ENCODE measurements at regions not wholly inside any gene's neighbourhood (a gene's known extent, or its start where the extent isn't known, plus 50 kb on each side); places are given as distances from the start of the nearest gene placed in this dataset.
"Not testable (repeated sequence)": the region's sequence is repeated elsewhere in the genome, so short reads cannot be mapped to it uniquely, and the experiment has no call there.

DNA sequence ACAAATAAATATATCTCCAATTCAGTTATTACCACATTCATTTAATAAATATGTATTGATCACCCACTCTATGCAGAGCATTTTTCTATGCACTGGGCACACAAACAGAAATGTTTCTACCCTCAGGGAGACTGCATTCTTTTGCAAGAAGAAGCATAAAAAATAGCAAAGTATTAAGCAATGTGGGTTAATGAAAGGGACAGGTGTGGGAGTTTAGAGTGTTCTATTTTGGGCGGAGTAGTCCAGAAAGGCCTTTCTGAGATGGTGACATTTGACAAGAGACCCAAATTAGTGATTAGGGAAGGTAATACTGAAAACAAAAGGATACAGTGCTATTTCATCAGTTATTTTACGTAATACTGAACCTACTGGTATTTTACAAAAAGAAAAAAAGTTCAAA, 394.3 kb upstream of the CHST9 start:
- DNase-seq (ENCODE audit: low read depth) = no peak

DNA sequence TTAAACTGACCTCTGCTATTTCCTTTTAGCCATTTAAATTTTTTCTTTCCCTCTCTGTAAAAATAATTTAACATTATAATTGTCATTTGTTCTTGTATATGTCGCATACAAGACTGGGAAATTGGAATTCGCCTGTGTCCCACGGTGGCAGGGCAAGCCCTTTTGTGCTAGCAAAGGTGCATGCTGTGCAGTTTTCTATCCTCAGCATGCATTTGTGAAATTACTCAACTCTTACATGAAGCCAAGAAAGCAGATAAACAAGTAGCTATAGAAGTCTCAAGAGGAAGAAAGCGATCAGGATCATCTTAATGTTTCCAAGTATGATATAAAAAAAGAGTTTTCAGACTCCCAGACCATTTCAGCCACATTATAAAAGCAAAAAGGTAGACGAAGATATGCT, 392.6 kb upstream of the CHST9 start:
- no peak for DNase-seq (ENCODE audit: low read depth)

DNA sequence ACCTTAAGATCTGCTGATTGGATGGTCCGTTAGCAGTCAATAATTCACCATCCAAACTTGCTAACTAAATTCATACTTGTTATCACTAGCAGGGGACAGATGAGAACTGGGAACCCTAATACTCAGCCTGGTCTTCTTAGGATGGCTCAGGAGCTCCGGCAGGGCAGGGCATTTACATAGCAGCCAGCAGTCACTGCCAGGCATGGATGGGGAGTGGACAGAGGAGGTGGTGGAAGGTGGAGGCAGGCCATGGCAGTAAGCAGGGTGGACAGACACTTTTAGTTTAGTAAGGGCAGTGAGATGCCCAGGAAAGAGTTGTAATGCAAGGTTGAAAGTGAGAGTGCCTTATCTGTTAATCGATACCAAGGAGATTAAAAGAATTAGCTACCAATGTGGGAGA, 392.2 kb upstream of the CHST9 start:
- DNase-seq (ENCODE audit: low read depth) = no peak

DNA sequence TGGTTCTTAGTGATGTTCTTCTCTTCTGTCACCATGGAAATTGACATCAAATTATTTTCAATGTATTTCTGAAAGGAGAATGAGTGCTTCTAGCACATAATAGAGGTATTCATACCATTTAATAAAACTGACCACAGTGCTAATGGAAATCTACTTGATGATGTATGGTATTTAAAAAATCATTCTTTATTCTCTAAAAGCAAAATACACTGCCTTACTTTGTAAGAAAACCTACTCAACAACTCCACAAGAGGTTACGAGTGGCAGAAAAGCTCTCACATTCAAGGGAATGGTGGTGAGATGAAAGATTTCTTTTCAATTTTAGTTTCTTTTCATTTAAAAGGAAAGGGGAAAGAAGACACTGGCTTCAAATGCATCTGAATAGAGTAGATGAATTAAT, 382.3 kb upstream of the CHST9 start:
- no peak for DNase-seq (ENCODE audit: low read depth)

DNA sequence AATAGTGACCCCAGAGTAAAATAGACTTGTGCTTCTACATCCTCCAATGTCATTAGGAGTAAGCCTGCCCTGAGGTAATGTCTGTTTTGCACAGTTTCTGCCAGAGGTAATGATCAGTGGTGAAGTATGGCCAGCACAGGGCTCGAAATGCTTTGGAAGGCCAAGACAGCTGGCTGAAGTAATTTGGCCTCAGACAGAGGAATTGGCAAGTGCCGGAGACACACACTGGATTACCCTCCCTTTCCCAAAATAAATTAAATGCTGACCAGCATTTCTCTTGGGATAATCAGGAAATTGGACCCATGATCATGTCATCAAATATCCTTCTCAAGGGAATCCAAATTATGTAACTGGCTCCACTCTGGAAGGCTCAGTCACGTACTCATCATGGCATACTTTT, 379.0 kb upstream of the CHST9 start:
- no peak for DNase-seq (ENCODE audit: low read depth)

DNA sequence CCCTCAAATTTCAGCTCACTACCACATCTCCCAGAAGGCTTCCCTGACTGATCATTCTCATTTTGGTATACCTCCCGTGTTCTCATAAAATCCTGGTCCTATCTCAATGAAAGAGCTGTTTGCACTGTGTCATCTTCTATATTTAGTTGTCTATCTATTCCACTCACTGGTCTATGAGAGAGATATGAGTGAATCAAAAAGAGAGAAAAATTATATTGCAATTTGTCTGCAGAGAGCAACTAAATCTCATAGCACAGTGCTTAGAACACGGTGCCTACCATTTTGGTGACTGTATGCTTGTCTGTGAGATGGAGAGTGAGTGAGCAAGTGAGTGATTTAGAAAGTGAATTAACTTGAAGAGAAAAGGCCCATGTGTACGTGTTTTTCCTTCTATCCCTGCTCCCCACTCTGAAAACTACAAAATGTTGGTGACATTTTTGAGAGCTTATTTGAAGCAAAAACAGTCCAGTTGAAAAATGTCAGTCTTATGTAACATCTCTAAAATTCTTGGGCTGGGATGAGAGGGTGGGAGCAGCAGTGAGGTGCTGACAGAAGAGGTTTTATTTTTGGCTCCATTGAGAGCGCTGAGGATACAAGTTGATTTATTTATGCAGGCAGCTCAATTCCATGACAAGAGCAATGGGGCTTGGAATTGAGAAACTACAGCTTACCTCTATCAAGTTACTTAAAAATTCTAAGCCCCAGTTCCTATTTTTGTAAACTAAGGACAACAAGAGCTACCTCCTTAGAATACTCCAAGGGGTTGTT, 373.5 kb upstream of the CHST9 start:
- DNase-seq (ENCODE audit: low read depth) = no peak

DNA sequence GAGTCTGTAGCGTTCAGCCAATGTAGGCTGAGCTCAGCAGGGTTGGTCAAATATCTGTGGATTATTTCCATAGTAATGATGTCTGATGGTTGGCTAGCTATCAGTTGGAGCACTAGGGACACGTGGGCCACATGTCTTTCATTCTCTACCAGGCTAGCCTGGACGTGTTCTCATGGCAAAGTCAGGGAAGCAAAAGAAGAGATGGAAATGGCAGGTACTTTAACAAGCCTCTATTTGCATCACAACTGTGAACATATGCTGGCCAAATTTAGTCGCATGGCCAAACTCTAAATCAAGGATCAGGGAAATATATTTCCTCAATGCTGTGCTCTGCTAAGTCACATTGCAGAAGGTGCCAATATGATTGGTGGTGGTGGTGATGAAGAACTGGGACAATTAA, 371.6 kb upstream of the CHST9 start:
- DNase-seq (ENCODE audit: low read depth) = no peak

DNA sequence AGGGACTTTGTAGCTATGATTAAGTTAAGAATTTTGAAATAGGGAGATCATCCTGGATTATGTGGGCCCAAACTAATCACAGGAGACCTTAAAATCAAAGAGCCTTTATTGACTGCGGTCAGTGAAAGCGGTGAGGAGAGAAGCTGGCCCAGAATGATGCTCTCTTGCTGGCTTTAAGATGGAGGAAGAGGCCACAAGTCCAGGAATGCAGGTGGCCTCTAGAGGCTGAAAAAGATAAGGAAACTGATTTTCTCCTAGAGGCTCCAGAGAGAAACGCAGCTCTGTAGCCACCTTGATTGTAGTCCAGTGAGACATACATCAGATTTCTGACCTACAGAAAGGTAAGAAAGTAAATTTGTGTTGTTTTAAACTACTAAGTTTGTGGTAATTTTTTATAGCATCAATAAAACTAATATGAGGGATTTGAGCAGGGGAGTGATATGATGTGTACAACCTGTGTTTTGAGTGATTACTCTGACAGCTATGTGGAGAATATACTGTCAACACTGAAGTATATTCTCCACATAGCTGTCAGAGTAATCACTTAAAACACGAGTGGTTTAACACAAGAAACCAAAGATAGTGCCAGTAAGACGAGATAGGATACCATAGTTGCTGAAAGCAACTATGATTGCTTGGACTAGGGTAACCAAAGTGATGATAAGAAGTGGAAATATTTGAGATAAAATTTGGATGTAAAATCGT, 364.4 kb upstream of the CHST9 start:
- DNase-seq (ENCODE audit: low read depth) = no peak

DNA sequence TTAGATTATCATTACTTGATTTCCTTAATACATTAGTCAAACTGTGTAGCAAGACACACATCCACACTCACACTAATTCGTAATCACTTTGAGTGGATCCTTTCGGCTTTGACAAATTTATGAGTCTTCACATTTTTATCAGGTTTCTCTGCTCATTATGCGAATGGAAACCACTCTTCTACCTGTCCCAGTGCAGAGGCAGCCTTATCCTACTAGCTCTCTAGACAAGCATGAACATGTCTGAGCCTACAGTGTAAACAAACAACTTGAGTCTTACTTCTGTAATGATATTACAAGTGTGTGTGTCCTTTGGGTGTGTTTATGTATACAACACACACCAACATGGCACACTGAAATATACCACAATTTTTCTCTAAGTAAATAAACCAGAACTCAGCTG, 361.9 kb upstream of the CHST9 start:
- DNase-seq (ENCODE audit: low read depth) = no peak

DNA sequence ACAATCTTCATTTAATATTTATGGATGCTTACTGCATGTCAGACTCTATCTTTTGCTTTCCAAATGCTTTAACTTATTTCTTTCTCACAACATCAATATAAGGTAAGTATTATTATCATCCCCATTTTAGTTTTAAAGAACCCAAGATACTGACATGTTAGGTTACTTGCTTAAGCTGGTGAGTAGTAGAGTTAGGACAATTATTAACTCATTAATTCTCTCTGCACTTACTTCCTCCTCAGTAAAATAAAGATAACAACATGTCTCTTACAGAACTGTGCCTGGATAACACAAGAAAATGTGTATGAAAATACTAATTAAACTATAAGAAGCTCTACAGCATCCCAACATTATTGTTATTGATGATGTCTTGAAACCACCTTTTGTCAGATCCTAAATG, 359.1 kb upstream of the CHST9 start:
- peak; percentile 77 for DNase-seq (ENCODE audit: low read depth)

DNA sequence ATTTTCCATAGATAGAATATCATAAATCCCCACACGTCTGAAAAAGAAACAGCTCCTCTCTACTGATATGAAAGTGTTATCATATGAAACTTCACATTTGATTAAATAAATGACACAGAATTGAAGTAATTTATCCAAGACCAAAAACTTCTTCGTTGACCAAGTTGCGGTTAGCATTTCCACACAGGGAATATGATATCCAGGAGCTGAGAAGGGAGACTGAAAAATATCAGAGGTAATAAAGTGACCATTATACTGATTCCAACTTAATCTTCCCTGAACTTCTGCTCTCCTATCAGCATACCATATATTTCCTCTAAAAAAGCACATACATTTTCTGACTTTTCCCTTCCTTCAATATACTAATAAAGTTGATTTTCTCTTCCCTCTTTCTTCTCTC, 356.2 kb upstream of the CHST9 start:
- DNase-seq (ENCODE audit: low read depth) = no peak

DNA sequence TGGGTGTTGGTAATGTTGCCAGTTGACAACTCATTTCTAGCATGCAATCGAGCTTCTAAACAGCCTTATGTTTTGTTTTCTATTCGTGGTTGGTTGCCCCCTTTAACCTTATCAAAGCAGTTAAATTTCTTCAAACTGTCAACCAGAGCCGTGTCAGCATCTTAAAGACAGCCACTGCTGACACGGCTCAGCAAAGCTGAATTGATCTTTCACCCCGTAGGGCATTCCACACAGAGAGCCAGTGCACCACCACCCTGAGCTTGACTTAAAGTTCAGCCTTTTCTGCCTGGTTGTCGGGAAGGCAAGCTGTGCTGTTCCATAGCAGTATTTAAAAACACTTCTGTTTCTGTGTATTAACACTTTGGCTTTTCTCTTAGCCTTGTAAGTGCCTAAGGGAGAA, 355.0 kb upstream of the CHST9 start:
- DNase-seq (ENCODE audit: low read depth) = peak; percentile 70

DNA sequence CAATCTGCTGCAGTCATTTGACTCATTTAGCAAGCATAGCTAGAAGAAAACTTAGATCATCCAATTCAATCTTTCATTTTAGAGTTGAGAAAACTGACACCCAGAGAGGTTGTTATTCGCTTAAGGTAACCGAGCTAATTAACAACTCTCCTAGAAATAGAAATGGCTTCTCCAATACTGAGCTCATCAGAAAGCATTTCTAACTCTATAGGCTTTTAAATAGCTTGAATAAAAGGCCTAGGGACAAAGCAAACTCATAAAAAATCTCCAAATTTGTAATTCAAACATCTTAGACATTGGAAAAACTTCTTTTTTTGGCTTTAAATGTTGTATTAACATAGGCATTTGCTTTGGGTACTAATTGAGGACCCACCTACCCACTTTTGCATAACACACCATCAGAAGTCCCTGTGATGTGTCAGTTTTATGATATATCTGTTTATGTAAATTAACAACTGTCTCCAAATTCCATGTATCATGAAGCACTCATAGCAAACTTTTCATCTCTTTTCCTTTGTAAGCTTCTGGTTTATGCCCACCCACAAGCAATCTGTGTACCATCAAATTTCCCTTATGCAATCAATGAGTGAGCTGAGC, 343.9 kb upstream of the CHST9 start:
- no peak for DNase-seq (ENCODE audit: low read depth)

DNA sequence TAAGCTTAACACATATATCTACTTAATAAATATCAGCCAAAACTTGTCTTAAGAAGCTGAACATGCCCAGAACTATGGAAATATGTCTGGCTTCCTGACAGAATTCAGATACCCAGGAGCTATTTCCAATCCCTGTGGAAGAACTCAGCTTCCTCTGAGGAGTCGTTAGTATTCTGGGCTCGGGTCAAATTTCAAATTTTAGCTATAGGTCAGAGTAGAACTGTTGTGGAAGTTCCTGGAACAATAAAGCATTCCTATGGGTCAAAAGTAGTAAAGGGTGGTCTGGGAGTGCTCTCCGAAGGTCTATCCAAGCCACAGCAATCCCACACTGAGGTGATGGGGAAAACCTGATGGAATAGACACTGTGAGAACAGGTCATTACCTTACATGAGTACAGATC, 342.7 kb upstream of the CHST9 start:
- DNase-seq (ENCODE audit: low read depth) = no peak

DNA sequence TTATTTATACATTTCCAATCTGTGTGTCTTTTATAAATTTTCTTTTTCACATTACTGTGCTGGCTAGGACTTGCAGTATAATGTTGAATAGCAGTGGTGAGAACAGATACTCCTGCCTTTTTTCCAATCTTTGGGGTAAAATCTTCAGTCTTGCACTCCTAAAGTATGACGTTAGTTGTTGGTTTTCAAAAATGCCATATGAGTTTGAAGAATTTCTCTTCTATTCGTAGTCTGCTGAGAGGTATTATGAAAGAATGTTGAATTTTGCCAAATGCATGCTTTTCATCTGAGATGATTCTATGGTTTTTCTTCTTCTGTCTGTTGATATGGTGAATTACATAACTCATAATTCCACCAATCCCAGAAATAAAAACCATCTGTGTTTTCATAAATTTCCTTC, 335.3 kb upstream of the CHST9 start:
- DNase-seq (ENCODE audit: low read depth) = no peak

DNA sequence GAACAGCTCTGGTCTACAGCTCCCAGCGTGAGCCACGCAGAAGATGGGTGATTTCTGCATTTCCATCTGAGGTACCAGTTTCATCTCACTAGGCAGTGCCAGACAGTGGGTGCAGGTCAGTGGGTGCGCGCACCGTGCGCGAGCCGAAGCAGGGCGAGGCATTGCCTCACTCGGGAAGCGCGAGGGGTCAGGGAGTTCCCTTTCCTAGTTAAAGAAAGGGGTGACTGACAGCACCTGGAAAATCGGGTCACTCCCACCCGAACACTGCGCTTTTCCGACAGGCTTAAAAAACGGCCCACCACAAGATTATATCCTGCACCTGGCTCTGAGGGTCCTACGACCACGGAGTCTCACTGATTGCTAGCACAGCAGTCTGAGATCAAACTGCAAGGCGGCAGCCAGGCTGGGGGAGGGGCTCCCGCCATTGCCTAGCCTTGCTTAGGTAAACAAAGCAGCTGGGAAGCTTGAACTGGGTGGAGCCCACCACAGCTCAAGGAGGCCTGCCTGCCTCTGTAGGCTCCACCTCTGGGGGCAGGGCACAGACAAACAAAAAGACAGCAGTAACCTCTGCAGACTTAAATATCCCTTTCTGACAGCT, 325.0 kb upstream of the CHST9 start:
- DNase-seq (ENCODE audit: low read depth) = not testable (repeated sequence)

DNA sequence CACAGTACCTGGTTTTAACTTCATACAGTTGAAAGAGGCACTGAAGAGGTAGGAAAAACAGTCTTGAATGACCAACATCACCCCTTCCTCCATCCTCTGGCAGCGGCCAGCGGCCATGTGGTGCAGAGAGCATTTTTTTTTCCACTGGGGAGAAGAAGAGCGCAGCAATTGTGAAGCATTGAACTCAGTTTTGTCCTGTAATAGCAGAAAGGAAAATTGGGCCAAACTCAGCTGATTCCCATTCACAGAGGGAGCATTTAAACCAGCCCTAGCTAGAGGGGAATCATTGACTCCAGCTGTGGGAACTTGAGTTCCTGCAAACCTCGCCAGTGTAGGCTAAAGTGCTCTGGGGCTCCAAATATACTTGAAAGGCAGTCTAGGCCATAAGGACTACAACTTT, 316.6 kb upstream of the CHST9 start:
- DNase-seq (ENCODE audit: low read depth) = no peak

DNA sequence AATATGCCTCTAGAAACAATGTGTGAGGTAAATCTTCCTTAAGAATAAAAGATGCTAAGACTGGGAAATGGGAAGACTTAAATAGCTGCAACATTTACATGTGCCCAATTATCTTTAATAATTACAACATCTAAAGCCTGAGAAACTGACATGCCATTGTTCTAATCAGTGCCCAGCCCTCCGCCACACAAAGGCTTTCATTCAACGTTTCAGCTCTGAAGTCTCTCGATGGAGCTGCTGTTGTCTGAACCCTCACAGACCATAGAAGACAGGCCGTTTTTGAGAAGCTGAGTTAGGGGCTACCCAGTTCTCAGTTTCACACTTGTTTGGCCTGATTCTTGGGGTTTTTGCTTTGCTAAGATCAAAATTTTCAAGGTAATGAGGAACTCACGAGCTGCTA, 315.4 kb upstream of the CHST9 start:
- no peak for DNase-seq (ENCODE audit: low read depth)

DNA sequence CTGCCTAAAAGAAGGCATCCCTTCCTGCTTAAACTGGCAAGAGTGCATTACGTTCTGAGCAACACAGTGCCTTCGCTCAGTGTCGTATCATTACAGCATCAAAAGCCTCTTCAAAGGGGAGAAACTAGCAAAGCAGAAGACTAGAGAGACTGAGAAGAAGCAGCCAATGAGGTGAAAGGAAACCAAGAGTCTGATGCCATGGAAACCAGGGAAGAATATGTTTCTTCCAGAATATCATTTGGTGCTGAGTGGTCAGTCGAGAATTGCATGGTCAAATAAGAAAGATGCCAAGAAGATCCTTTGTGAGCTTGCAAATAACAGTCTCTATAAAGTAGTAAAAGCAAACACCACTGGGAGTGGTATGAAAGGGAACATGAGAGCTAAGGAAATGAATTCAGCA, 312.1 kb upstream of the CHST9 start:
- DNase-seq (ENCODE audit: low read depth) = no peak

DNA sequence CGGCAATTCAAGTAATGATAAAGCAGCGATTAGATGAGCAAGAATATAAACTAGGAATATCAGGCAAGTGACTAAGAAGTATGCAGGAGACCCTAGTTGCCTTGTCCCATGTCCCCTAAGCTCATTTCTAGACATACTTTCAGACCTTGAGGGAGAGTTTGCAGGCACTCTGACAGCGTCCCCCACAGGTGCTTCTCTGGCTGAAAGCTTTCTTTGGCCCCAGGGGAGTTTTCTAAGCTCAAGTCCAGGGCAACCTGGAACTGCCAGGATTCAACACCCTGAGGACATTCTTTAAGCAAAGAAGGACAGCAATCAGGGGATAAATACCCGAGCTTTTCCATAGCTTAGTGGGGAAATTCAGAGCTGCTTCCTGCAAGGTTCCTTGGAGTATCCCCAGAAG, 308.1 kb upstream of the CHST9 start:
- no peak for DNase-seq (ENCODE audit: low read depth)

DNA sequence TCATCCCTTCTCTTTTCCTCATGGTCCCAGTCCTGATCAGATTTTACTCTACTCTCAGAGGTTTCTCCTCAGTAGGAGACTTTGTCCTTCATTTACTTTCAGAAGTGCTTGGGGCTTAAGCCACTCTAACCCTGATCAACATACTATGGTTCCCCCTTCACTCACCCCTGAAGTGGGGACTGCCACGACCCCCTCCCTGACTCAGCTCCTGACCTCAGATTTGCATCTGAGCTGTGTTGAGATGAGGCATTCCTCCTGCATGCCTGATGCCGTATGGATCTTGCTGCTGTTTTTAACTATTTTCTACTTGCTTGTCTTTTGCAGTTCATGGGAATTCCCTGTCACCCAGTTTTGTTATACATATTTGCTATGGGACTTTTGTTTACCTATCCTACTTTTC, 306.7 kb upstream of the CHST9 start:
- DNase-seq (ENCODE audit: low read depth) = no peak

DNA sequence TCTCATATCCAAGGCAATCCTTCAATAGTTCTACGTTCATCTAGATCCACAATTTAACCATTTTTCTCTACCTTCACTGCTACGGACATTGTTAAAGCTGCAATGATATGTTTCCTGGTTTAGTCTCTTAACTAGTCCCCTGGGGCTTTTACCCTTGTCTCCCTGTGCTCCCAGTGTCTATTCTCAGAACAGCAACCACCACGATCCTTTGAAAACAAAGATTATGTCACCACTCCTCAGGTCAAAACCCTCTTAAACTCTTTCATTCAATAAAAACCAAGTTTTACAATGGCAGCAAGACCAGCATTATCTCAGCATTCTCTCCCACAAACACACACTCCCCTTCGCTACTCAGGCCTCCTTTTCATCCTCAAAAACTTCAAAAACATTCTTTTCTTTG, 298.2 kb upstream of the CHST9 start:
- no peak for DNase-seq (ENCODE audit: low read depth)

DNA sequence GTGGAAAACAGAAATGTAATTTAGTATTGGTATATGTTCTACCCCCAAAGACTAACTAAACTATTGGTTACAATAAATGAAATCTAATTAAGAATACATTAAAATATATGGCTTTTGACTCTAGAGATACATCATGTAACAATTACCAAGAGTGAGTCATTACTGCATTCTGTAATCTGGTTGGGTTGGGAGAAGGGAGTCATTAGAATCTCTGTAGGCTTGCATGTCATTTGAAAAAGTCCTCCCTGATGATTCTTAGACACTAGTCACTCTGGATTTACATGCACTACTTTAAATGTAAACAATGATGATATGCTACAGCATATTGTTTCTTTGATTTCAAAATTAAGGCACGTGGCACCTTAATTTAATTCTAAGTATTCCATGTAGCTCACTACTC, 293.4 kb upstream of the CHST9 start:
- DNase-seq (ENCODE audit: low read depth) = peak; percentile 36
